KOPT-K1 (cell line): ENCODE measurements at regions not wholly inside any gene's neighbourhood (a gene's known extent, or its start where the extent isn't known, plus 50 kb on each side); places are given as distances from the start of the nearest gene placed in this dataset.

Experiments used
- H3K27ac ChIP-seq: fragments of 200-600 bp; sonication (generic); 2 replicates; pipeline ENCODE4 v1.5.1; 2016; ENCODE audit warnings: antibody characterized with exemption, mild to moderate bottlenecking, low read depth, low read length; ENCODE audit not compliant: poor library complexity, severe bottlenecking
- H3K36me3 ChIP-seq: fragments of 200-600 bp; sonication (generic); 2 replicates; pipeline ENCODE4 v1.5.1; 2017; ENCODE audit warnings: antibody characterized with exemption, mild to moderate bottlenecking, low read length, moderate library complexity; ENCODE audit not compliant: insufficient read depth
- H3K9me3 ChIP-seq: fragments of 200-600 bp; sonication (generic); 2 replicates; pipeline ENCODE4 v1.5.1; 2017; ENCODE audit warnings: antibody characterized with exemption, low read length, mild to moderate bottlenecking; ENCODE audit not compliant: insufficient read depth, poor library complexity, severe bottlenecking

DNA sequence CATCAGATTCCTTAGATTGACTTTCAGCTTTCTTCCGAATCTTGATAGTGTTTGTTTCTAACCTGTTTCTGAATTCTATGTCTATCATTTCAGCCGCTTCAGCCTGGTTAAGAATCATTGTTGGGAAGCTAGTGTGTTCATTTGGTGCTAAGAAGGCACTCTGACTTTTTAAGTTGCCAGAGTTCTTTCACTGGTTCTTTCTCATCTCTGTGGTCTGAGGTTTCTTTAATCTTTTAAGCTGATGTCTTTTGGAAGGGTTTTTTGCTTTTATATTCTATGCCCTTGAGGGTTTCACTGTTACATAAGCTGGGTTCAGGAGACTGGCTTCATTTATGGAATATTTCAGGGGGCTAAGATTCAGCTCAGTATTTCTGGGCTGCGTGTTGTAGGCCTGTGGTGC is 104.5 kb upstream of the PRSS58 start:
- Histone ChIP-seq H3K27ac (no peak overlapping the region), H3K36me3 (no peaks in the 10 kb centered on the region), H3K9me3 (peaks cover under 1% of the 10 kb centered on the region)

DNA sequence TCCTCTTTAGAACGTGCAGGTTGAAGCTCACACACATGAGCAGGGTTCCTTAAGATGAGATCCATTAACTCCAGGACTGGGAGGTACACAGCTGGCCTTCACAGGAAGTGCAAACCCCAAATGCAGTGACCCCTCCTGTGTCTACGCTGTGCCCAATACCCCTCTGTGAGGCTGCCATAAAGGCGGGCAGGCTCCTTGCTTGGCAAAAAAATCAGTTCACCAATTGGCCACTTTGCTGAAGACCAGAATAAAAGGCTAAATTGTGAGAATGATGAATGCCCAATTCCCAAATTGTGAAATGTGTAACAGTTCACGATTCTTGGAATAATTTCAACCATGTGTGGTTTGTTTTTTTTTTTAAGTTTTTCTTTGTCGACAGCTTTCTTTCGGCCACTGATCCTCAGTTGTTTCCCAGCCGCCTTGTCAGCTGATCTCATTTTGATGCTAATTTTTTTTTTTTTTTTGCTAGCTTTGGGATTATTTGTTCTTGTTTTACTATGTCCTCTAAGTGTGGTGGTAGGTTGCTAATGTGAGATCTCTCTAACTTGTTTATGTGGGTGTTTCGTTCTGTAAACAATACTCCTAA is 101.9 kb upstream of the PRSS58 start:
- no peaks in the 10 kb centered on the region for H3K9me3 ChIP-seq
- H3K27ac ChIP-seq = no peak overlapping the region
- H3K36me3 ChIP-seq = no peaks in the 10 kb centered on the region

DNA sequence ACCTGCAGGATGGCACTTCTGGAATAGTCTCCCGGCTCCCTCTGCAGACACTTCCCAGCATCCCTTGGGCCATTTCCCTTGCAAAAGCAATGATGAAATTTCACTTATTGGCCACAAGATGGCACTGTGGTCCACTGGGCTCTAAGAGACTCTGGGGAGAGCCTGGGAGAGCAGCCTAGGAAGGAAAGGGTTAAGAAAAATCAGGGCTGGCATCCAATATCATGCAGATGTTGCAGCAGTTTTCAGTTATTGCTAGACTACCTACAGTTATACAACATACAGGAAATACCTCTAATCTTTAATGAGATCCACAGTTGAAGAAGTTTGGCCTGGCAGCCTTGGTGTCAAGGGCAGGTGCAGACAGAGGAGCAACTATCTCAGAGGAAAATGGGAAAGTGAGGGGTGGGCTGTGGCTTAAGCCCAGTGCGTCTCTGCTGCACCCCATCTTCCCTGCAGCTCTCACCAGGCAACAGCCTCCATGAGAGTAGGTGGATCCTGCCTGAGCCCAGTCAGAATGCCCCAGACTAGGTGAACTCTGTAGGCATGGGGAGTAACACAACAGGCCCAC is 100.2 kb upstream of the PRSS58 start:
- Histone ChIP-seq H3K27ac (peak overlapping the region; percentile 49), H3K36me3 (no peaks in the 10 kb centered on the region), H3K9me3 (no peaks in the 10 kb centered on the region)

DNA sequence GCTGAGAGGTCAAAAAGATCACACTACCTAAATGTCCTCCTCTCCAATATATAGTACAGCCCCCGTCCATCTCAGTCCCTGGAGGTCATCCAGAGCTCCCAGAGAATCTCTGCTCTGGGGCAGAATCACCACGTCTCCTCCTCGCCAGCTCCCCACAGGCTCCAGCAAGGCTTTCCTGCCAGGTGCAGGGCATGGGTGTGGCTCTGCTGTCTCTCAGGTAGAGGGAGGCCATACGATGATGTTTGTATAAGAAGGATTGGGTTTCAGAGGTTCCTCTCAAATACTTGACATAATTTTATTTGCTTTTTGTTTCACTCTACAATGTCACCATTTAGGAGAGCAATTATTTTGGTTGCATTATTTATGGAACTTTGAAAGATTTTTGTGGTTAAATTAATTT is 98.3 kb upstream of the PRSS58 start:
- H3K27ac ChIP-seq = no peak overlapping the region

DNA sequence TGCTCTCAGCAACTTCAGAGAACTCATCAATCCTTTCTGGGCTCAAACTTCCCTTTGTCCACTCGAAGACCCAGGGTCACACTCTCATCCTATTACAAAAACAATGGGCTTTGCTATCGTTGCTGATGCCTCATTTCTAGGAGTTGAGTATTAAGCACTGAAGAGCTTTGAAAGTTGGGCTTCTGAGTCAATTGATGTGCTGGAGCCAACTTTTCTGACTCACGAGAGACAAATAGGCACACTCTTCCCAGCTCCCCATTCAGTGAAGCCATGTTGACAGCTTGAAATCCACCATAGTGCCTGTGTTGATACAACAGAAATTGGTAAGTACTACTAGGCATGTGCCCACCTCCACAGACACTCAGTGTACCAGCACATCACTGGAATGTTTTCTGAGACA is 97.5 kb upstream of the PRSS58 start:
- no peaks in the 10 kb centered on the region for H3K36me3 ChIP-seq
- H3K9me3 ChIP-seq = no peaks in the 10 kb centered on the region
- no peak overlapping the region for H3K27ac ChIP-seq

More for the DNA sequence above, 98.3 kb upstream of the PRSS58 start:
- H3K9me3 ChIP-seq = no peaks in the 10 kb centered on the region
- H3K36me3 ChIP-seq = no peaks in the 10 kb centered on the region

DNA sequence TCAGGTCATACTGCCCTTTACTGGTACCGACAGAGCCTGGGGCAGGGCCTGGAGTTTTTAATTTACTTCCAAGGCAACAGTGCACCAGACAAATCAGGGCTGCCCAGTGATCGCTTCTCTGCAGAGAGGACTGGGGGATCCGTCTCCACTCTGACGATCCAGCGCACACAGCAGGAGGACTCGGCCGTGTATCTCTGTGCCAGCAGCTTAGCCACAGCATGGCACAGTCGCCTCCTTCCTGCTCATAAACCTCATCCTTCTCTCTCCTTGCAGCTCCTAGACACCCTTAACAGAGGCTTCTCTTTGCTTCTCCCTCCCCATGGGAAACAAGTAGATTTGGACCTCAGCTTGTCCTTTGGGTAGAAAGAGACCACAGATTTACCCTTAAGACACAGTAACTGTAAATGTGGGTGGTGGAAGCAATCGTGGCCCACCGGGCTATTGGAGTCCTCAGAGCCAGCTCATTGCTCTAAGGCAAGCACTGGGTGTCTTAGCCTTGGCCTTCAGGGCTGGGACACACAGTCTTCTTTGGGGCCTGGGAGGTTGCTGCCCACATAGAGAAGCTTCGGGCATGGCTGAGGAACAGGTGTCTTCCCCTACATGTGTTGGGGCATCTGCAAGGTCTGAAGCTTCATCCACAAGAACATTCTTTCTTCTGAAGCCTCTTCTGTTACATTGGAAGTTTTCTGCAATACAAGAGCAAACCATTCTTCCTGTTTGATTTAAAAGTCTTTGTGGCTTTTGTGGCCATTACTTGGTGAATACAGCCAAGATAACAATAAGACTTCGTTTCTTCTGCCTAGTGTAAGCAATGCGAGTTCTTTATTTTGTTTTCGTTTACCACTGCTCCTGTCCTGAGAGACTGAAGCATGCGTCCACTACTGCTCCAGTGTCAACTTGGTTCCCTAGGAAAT is 95.5 kb upstream of the PRSS58 start:
- Histone ChIP-seq H3K27ac (peak overlapping the region; percentile 15), H3K9me3 (no peaks in the 10 kb centered on the region), H3K36me3 (no peaks in the 10 kb centered on the region)

DNA sequence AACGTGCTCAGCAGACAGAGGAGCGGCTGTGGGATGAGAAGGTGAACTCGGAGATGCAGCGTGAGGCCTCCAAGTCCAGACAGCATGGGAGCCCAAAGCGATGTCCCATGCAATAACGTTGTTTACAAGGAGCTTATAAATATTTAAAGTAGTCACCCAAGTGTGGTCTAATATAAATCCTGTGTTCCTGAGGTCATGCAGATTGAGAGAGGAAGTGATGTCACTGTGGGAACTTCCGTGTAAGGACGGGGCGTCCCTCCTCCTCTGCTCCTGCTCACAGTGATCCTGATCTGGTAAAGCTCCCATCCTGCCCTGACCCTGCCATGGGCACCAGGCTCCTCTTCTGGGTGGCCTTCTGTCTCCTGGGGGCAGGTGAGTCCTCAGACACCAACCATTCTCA is 94.7 kb upstream of the PRSS58 start:
- no peaks in the 10 kb centered on the region for H3K36me3 ChIP-seq
- H3K27ac ChIP-seq = peak overlapping the region; percentile 15
- H3K9me3 ChIP-seq = no peaks in the 10 kb centered on the region

DNA sequence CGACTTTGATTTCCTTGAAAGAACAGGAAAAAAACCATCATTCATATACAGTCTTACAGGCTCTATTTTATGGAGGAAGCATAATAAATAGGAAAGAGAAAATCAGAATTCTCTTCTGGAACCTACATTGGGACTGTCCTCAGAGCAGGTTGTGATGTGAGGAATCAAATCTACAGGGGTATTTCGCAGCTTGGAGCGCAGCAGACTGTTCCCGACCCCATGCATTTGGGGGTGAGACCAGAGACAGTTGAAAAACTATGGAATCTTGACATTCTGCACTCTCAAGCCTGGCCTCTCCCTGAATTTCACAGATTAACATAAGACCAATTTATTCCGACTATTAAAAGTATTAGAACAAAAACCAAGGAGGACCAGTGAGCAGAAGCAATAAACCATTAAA is 93.3 kb upstream of the PRSS58 start:
- Histone ChIP-seq H3K9me3 (no peaks in the 10 kb centered on the region), H3K27ac (no peak overlapping the region), H3K36me3 (no peaks in the 10 kb centered on the region)

DNA sequence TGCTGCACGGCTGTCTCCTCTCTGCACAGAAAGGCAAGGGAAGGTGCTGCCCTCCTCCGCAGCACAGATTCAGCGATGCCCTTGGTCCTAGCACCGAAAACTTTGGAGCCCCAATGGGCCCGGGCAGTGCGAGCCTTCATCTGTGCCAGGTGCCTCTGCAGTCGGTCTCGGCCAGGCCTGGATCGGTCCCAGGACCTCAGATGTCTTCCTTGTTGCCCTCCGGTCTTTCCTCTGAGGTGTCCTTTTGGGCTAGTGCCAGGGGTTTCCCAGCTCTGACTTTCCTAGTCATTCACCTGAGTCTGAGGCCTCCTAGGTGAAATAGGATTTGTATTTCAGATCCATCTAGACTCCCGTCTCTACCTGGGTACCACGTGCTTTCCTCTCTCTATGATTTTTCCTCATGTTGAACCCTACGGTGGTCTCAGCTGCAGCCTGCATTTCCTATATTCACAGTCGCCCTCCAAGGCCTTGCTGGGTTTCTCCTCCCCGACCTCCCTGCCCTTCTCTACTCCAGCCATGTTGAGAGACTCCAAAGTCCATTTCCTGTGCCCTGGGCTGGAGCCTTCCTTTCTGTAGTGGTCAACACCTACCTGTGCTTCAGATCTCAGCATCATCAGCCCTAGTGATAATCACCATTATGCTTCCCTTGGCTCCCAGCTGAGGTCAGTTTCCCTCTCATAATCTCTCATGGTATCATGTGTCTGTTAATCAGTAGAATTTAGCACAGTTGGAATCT is 92.0 kb upstream of the PRSS58 start:
- Histone ChIP-seq H3K9me3 (no peaks in the 10 kb centered on the region), H3K36me3 (no peaks in the 10 kb centered on the region), H3K27ac (no peak overlapping the region)

DNA sequence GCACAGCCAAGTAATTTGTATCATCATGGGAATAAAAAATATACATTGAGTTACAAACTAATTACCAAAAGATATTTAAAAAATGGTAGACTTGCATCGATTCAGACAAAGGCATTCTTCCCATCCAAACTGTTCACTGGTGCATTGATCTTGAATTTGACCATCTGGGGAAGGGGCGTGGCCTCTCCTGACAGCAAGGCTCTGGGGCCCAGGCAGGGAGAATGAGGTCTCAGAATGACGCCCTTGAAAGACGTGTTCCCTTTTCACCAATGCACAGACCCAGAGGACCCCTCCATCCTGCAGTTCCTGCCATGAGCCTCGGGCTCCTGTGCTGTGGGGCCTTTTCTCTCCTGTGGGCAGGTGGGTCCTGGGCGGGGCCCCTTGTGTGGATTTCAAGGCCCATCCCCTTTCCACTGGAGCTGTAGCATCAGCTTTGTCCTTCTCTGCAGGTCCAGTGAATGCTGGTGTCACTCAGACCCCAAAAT is 91.1 kb upstream of the PRSS58 start:
- H3K9me3 ChIP-seq = no peaks in the 10 kb centered on the region
- no peaks in the 10 kb centered on the region for H3K36me3 ChIP-seq
- H3K27ac ChIP-seq = no peak overlapping the region

DNA sequence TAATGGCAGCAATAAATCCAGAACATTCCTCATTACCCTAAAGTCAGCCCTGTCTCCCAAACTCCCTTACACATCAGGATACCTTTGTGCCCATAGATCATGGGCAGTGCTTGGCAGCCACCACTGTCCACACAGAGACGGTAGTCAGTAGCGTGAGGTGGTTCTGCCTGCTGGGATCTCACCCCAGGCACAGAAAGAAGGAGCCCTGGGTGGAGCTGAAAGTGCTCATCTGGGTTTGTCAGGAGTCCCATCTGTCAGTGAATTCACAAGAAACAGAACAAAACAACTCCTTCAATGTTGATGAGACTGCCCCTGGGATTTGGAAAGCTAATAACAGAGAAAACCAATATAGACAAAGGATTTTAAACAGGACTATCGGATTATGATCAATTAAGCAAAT is 90.2 kb upstream of the PRSS58 start:
- H3K27ac ChIP-seq = no peak overlapping the region

DNA sequence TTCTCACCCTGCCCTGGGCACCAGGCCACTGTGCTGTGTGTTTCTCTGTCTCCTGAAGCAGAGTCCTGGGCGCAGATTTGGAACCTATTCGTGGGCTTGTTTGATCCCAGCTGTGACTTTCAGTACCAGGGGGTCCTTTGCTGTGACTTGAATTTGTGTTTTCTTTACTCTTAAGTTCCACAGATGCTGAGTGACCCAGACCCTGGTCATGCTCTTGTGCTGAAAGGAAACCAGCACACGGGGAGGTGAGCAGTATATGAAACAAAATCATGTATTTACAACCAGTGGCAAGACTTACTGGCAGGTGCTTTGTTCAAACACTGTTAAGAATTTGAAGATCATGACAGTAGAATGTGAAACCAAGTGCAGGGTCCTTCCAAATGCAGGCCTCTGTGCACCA is 89.2 kb upstream of the PRSS58 start:
- Histone ChIP-seq H3K9me3 (no peaks in the 10 kb centered on the region), H3K27ac (no peak overlapping the region), H3K36me3 (no peaks in the 10 kb centered on the region)

More for the DNA sequence above, 90.2 kb upstream of the PRSS58 start:
- Histone ChIP-seq H3K9me3 (no peaks in the 10 kb centered on the region), H3K36me3 (no peaks in the 10 kb centered on the region)

DNA sequence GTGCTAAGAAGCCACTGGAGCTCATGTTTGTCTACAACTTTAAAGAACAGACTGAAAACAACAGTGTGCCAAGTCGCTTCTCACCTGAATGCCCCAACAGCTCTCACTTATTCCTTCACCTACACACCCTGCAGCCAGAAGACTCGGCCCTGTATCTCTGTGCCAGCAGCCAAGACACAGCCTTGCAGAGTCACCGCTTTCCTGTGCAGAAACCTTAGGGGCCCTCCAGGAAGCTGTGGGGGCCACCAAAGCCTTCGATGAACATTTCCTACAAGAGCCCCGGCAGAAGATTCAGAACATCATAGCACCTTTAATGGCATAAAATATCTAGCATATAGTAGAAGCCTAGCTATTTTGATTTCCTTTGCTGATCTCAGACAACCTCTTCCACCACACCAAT is 88.0 kb upstream of the PRSS58 start:
- Histone ChIP-seq H3K27ac (no peak overlapping the region), H3K36me3 (no peaks in the 10 kb centered on the region), H3K9me3 (no peaks in the 10 kb centered on the region)

DNA sequence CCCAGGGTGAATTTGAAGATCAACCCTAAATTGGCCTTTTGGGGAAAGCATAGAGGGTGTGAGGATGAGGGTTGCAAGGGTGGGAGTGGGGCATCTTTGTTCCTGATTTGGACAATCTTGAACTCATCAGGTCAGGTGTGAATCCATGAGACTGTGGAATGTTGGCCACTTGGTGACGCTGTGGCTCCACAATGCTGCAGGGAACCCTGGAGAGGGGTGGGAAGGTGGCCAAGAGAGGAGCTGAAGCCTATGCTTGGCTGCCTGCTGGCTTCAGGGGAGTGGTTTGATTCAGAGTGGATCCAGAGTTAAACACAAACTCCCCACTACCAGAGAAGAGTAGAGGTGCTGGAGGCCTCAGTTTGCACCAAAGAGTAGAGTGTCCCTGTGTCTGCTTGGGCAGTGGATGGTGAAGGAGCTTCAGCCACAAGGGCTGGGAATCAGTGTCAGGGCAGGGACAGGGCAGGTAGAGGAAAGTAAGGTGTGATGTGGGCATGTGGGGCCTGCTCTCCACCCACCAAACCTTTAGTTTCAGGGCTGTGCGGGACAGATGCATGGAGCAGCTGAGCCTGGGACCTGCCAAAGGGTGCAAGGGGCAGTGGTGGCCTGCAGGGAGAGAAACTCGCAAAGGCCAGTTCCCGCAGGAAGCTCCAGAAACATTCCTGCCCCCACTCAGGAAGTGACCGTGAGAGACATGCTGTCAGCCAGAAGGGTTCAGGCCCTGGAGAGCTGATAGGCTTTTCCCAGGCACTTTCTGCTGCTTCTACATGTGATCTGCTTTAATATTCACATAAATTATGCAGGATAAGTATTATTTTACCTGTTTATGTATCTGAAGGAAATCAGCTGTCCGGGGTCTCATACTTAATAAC is 81.0 kb upstream of the PRSS58 start:
- H3K36me3 ChIP-seq = no peaks in the 10 kb centered on the region
- H3K9me3 ChIP-seq = no peaks in the 10 kb centered on the region
- H3K27ac ChIP-seq = no peak overlapping the region
